CD14-positive monocyte (primary cell): ENCODE measurements at regions not wholly inside any gene's neighbourhood (a gene's known extent, or its start where the extent isn't known, plus 50 kb on each side); places are given as distances from the start of the nearest gene placed in this dataset.

Source experiments
- DNase-seq, 3 donors: peaks; one replicate each; pipeline ENCODE4 v3.0.0-alpha.2; 2011 to 2022
- H2AFZ ChIP-seq: 2 replicates; pipeline ENCODE4 v1.6.0; 2012; ENCODE audit warnings: mild to moderate bottlenecking, low read depth, low read length, inconsistent platforms; ENCODE audit not compliant: insufficient read depth, poor library complexity, severe bottlenecking
- H3K27ac ChIP-seq, 2 donors: 1 replicate in 1 of 2; 2 replicates in 1 of 2; pipeline ENCODE4 v1.5.1; 2012 to 2013; ENCODE audit warnings: low read length in 2 of 2, control low read depth in 1 of 2, inconsistent platforms in 1 of 2, low read depth in 1 of 2, mild to moderate bottlenecking in 1 of 2
- H3K27me3 ChIP-seq, 2 donors: one replicate each; pipeline versions ENCODE4 v1.6.0 to v1.6.1; 2011 to 2013; ENCODE audit warnings: low read length in 2 of 2; ENCODE audit not compliant: control insufficient read depth in 2 of 2, insufficient read depth in 2 of 2
- H3K36me3 ChIP-seq, 2 donors: replicated peaks in 1 of 2; 1 replicate in 1 of 2; 2 replicates in 1 of 2; pipeline versions ENCODE4 v1.5.1 to v1.6.1; 2012 to 2013; ENCODE audit warnings: low read length in 2 of 2, control low read depth in 1 of 2, inconsistent platforms in 1 of 2, mild to moderate bottlenecking in 1 of 2; ENCODE audit not compliant: insufficient read depth in 2 of 2, control insufficient read depth in 1 of 2
- H3K4me1 ChIP-seq, 2 donors: 1 replicate in 1 of 2; 2 replicates in 1 of 2; pipeline versions ENCODE4 v1.5.1 to v1.6.1; 2012 to 2013; ENCODE audit warnings: low read length in 2 of 2, control low read depth in 1 of 2, inconsistent platforms in 1 of 2, mild to moderate bottlenecking in 1 of 2, moderate library complexity in 1 of 2; ENCODE audit not compliant: insufficient read depth in 2 of 2, control insufficient read depth in 1 of 2
- H3K4me2 ChIP-seq: replicated peaks from 2 replicates; pipeline ENCODE3; 2012; ENCODE audit warnings: low read length, moderate library complexity, mild to moderate bottlenecking; ENCODE audit not compliant: poor library complexity, severe bottlenecking; ENCODE audit errors: extremely low read depth
- H3K4me3 ChIP-seq, 3 experiments: fragments of 200-600 bp in 1 of 3; sonication (generic) in 1 of 3; replicated peaks in 1 of 3; 1 replicate in 2 of 3; 2 replicates in 1 of 3; pipeline ENCODE4 v1.5.1; 2011 to 2013; ENCODE audit warnings: low read length in 3 of 3, mild to moderate bottlenecking in 3 of 3, control low read depth in 2 of 3, low read depth in 2 of 3, inconsistent platforms in 1 of 3, moderate library complexity in 1 of 3
- H3K79me2 ChIP-seq: 2 replicates; pipeline ENCODE4 v1.6.0; 2012; ENCODE audit warnings: mild to moderate bottlenecking, control low read depth, inconsistent platforms, low read length, moderate library complexity; ENCODE audit not compliant: insufficient read depth
- H3K9ac ChIP-seq: 2 replicates; pipeline ENCODE4 v1.6.0; 2017; ENCODE audit warnings: low read length, mild to moderate bottlenecking; ENCODE audit not compliant: insufficient read depth, poor library complexity, severe bottlenecking
- H3K9me3 ChIP-seq, 2 donors: replicated peaks in 1 of 2; 1 replicate in 1 of 2; 2 replicates in 1 of 2; pipeline versions ENCODE4 v1.5.1 to v1.6.1; 2012 to 2013; ENCODE audit warnings: low read length in 2 of 2, control low read depth in 1 of 2; ENCODE audit not compliant: control insufficient read depth in 1 of 2, insufficient read depth in 1 of 2
- H4K20me1 ChIP-seq: 2 replicates; pipeline ENCODE4 v1.6.0; 2012; ENCODE audit warnings: mild to moderate bottlenecking, low read length, control low read depth, moderate library complexity; ENCODE audit not compliant: insufficient read depth
- H3K27ac Mint-ChIP-seq, 7 donors: one replicate each; pipeline ENCODE4 v1.8.0; 2020; ENCODE audit warnings: mild to moderate bottlenecking in 7 of 7, mixed read lengths in 7 of 7, moderate library complexity in 6 of 7, inconsistent platforms in 2 of 7
- H3K27me3 Mint-ChIP-seq, 3 donors: one replicate each; pipeline ENCODE4 v1.8.0; 2021 to 2022; ENCODE audit warnings: low read depth in 3 of 3, mild to moderate bottlenecking in 3 of 3, mixed read lengths in 3 of 3, moderate library complexity in 3 of 3, inconsistent platforms in 1 of 3
- H3K36me3 Mint-ChIP-seq, 2 donors: one replicate each; pipeline ENCODE4 v1.8.0; 2020; ENCODE audit warnings: mixed read lengths in 2 of 2, inconsistent platforms in 1 of 2, mild to moderate bottlenecking in 1 of 2
- H3K4me1 Mint-ChIP-seq: one replicate; pipeline ENCODE4 v1.8.0; 2020; ENCODE audit warnings: mild to moderate bottlenecking, mixed read lengths
- H3K4me3 Mint-ChIP-seq, 2 donors: one replicate each; pipeline ENCODE4 v1.8.0; 2020; ENCODE audit warnings: mild to moderate bottlenecking in 2 of 2, mixed read lengths in 2 of 2, moderate library complexity in 1 of 2
- H3K9me3 Mint-ChIP-seq, 7 donors: one replicate each; pipeline ENCODE4 v1.8.0; 2020 to 2022; ENCODE audit warnings: mixed read lengths in 7 of 7, mild to moderate bottlenecking in 6 of 7, moderate library complexity in 6 of 7, inconsistent platforms in 2 of 7
- WGBS: methylation state at CpG from one replicate; pipeline ENCODE4 v1.1.5; 2013; ENCODE audit warnings: missing lambda C conversion rate; ENCODE audit not compliant: insufficient coverage; 5-methylcytosine and 5-hydroxymethylcytosine counted together
- intact Hi-C, 2 donors: fragments of 100-400 bp; cut with micrococcal nuclease; formaldehyde crosslinking; loops; one replicate each; pipeline versions ENCODE4 v1.15.0 to v1.15.1; 2023
- TF ChIP-seq, protein P1 (sequence below): fragments of 200-600 bp; IDR thresholded peaks from one replicate; pipeline ENCODE4 v1.8.0; 2022; ENCODE audit warnings: antibody characterized with exemption, mild to moderate bottlenecking

DNA sequence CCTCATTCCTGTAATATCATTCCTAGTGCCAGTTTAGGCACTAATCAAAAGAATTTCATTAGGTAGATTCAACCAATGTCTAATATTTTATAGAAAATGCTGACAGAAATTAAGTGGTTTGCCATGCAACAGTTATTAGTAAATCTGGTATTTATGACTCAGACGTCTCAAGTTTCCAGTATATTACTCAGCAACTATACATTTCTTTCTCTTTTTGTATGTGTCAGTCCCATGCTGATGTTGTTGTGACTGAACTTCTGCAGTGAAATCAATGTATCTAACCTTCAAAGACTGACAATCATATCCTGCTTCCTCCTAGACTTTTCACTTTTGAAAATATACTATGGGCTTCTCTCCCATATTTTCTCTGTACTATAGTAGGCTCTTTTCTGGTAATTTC lies 822.5 kb downstream of the NR2F1-AS1 start:
- Mint-ChIP-seq H3K4me3 (no peak overlapping the region), H3K9me3 (peaks cover 0 to 5% (median 2%) of the 10 kb centered on the region in 7 donors), H3K27me3 (no peaks in the 10 kb centered on the region), H3K4me1 (no peaks in the 10 kb centered on the region), H3K27ac (no peak overlapping the region), H3K36me3 (no peaks in the 10 kb centered on the region)
- Histone ChIP-seq H3K27me3 (no peaks in the 10 kb centered on the region), H3K9ac (no peak overlapping the region), H3K79me2 (no peaks in the 10 kb centered on the region), H3K4me2 (no peak overlapping the region), H3K27ac (no peak overlapping the region), H3K9me3 (peaks cover 3 to 4% of the 10 kb centered on the region in 2 donors), H2AFZ (no peak overlapping the region), H3K4me1 (no peaks in the 10 kb centered on the region), H3K36me3 (no peaks in the 10 kb centered on the region), H3K4me3 (no peak overlapping the region), H4K20me1 (no peaks in the 10 kb centered on the region)
- DNase-seq = no peak
- TF ChIP-seq, protein P1, sequence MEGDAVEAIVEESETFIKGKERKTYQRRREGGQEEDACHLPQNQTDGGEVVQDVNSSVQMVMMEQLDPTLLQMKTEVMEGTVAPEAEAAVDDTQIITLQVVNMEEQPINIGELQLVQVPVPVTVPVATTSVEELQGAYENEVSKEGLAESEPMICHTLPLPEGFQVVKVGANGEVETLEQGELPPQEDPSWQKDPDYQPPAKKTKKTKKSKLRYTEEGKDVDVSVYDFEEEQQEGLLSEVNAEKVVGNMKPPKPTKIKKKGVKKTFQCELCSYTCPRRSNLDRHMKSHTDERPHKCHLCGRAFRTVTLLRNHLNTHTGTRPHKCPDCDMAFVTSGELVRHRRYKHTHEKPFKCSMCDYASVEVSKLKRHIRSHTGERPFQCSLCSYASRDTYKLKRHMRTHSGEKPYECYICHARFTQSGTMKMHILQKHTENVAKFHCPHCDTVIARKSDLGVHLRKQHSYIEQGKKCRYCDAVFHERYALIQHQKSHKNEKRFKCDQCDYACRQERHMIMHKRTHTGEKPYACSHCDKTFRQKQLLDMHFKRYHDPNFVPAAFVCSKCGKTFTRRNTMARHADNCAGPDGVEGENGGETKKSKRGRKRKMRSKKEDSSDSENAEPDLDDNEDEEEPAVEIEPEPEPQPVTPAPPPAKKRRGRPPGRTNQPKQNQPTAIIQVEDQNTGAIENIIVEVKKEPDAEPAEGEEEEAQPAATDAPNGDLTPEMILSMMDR = no peak
- intact Hi-C loops = no loop called here
- WGBS = no CpG with 5 or more reads among the region's 1 CpG

DNA sequence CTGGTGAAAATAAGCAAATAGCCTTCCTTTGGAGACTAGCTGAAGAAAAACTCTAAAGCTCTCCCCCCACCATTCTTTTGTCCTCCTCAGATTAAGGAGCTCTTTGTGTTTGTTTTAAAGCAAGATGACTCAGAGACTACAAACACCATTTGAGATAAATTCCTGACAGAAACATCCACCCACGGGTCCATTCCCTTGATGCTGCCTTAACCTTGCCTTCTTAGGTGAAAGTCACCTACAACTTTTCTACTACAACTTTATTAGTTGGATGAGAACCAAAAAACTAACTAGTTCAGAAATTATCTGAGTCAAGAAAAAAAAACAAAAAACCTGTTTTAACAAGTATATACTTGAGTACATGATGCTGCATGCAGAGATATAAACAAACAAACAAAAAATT lies 831.1 kb downstream of the NR2F1-AS1 start:
- no CpG with 5 or more reads among the region's 1 CpG for WGBS
- no peaks in the 10 kb centered on the region for H3K36me3 ChIP-seq
- intact Hi-C loops = no loop called here
- Mint-ChIP-seq H3K36me3 (no peaks in the 10 kb centered on the region), H3K9me3 (peaks cover 0 to 6% (median 3%) of the 10 kb centered on the region in 7 donors), H3K27ac (no peak overlapping the region), H3K4me3 (no peak overlapping the region), H3K27me3 (peaks cover 0 to 1% (median 0%) of the 10 kb centered on the region in 3 donors), H3K4me1 (no peaks in the 10 kb centered on the region)
- no peak overlapping the region for H3K27ac ChIP-seq
- H3K4me3 ChIP-seq = no peak overlapping the region
- DNase-seq = no peak
- no peaks in the 10 kb centered on the region for H3K4me1 ChIP-seq
- no peak overlapping the region for H3K4me2 ChIP-seq
- H2AFZ ChIP-seq = no peak overlapping the region
- peaks cover 0 to 7% of the 10 kb centered on the region in 2 donors for H3K9me3 ChIP-seq
- H4K20me1 ChIP-seq = no peaks in the 10 kb centered on the region
- TF ChIP-seq, protein P1 = no peak
- no peaks in the 10 kb centered on the region for H3K27me3 ChIP-seq
- no peak overlapping the region for H3K9ac ChIP-seq
- no peaks in the 10 kb centered on the region for H3K79me2 ChIP-seq
